ENCODE measurements at regions not wholly inside any gene's neighbourhood (a gene's known extent, or its start where the extent isn't known, plus 50 kb on each side); places are given as distances from the start of the nearest gene placed in this dataset.
A peak's percentile ranks its signal among the peaks of the same experiment; 100 is the strongest.
"Not testable (repeated sequence)": the region's sequence is repeated elsewhere in the genome, so short reads cannot be mapped to it uniquely, and the experiment has no call there.

DNA sequence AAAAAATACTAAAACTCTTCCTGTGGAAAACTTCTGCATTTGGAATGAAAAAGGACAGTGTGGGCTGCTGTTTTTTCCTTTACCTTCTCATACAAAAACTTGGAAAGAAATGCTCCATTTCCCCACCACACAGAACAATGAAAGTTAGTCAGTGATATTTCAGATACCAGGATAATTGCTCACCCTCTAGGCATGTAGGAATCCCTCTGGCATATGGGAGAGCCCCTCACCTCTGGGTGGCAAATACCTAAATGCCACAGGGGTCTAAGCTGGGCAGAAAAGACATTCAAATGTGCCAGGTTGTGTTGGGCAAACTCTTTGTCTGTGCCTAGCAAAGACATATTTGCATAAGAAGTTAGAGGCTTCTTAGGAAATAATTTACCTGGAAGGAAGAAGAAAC, 560.3 kb upstream of the NR2F2 start:
- no peaks in the 10 kb centered on the region for H3K36me3 ChIP-seq (replicated peaks; ENCODE audit: control insufficient read depth, insufficient read depth, low read length)
- no peak overlapping the region for H3K4me3 ChIP-seq (ENCODE audit: insufficient read depth, low read depth, low read length)
- H3K27me3 ChIP-seq (ENCODE audit: control insufficient read depth, insufficient read depth, low read length) = no peaks in the 10 kb centered on the region
- DNase-seq = peak; percentile 3

DNA sequence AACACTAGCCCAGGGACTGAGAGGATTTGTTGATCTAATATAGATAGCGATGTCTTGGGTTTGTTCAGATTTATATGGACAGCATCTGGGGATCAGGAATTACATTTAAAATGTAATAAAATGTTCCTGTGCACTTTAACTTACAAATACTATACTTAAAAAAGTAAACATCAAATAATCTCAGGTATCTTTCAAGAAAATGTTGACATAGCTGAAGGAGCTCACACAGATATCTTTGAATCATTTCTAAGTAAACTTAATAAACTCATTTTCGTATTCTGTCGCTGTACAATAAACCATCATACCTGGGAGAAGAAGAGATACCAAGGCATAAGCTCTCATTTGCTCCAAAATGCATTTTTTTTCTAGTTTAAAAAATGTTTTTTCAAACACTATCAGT, 557.5 kb upstream of the NR2F2 start:
- Histone ChIP-seq H3K4me3 (ENCODE audit: insufficient read depth, low read depth, low read length) (no peak overlapping the region), H3K36me3 (replicated peaks; ENCODE audit: control insufficient read depth, insufficient read depth, low read length) (no peaks in the 10 kb centered on the region), H3K27me3 (ENCODE audit: control insufficient read depth, insufficient read depth, low read length) (no peaks in the 10 kb centered on the region)
- DNase-seq = no peak

DNA sequence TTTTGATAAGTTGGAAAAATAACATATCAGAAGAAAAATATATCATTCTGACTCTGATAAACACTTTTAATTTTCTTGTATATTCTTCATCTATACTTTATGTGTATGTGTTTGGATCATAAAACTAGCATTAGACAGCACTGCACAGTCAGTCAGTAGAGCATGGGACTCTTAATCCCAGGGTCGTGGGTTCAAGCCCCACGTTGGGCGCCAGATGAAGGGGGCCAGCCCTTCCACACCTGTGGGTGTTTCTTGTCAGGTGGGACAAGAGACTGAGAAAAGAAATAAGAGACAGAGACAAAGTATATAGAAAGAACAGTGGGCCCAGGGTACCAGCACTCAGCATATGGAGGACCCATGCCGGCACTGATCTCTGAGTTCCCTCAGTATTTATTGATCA, 546.0 kb upstream of the NR2F2 start:
- H3K4me3 ChIP-seq (ENCODE audit: insufficient read depth, low read depth, low read length) = no peak overlapping the region
- no peaks in the 10 kb centered on the region for H3K27me3 ChIP-seq (ENCODE audit: control insufficient read depth, insufficient read depth, low read length)
- H3K36me3 ChIP-seq (replicated peaks; ENCODE audit: control insufficient read depth, insufficient read depth, low read length) = no peaks in the 10 kb centered on the region
- no peak for DNase-seq

DNA sequence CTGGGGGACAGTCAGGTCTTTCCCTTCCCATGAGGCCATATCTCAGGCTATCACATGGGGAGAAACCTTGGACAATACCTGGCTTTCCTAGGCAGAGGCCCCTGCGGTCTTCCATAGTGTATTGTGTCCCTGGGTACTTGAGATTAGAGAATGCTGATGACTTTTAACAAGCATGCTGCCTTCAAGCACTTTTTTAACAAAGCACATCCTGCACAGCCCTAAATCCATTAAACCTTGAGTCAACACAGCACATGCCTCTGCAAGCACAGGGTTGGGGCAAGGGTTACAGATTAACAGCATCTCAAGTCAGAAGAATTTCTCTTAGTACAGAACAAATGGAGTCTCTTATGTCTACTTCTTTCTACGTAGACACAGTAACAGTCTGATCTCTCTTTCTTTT, 545.2 kb upstream of the NR2F2 start:
- H3K36me3 ChIP-seq (replicated peaks; ENCODE audit: control insufficient read depth, insufficient read depth, low read length); DNase-seq; H3K4me3 ChIP-seq (ENCODE audit: insufficient read depth, low read depth, low read length); H3K27me3 ChIP-seq (ENCODE audit: control insufficient read depth, insufficient read depth, low read length): not testable (repeated sequence)

DNA sequence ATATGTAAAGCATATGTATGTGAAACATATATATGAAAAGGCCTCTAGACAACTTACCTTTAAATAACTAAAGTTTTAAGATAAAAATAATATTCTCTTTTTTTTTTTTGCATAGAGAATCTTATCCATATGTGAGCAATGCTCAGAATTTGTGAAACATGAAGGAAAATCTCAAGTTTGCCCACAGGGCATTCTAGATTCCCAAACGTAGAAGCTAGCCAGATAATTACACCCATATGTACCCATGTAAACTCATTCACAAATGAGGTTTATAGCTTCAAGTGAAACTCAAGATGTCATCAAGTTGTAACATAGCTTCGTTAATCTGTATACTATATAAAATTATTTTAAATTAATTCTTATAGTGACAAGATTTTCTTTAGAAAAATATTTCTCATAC, 537.3 kb upstream of the NR2F2 start:
- H3K27me3 ChIP-seq (ENCODE audit: control insufficient read depth, insufficient read depth, low read length) = no peaks in the 10 kb centered on the region
- no peak for DNase-seq
- H3K4me3 ChIP-seq (ENCODE audit: insufficient read depth, low read depth, low read length) = no peak overlapping the region
- H3K36me3 ChIP-seq (replicated peaks; ENCODE audit: control insufficient read depth, insufficient read depth, low read length) = no peaks in the 10 kb centered on the region

DNA sequence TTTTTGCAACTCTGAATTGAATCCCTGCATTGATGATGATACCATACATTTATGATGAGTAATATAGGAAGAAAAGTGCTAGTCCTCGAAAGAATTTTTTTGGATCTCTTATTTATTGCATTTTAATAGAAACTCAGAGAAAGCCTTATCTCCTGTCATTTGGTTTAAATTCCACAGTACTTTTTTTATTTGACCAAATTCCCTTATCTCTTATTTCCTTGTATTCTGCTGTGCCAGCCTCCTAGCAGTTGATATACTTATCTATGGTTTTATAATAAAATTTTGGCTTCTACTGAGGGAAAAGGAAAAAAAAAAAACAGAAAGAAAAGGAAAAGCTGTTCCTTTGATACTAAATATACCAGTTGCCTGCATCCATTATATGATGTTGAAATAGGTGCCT, 535.1 kb upstream of the NR2F2 start:
- no peaks in the 10 kb centered on the region for H3K36me3 ChIP-seq (replicated peaks; ENCODE audit: control insufficient read depth, insufficient read depth, low read length)
- no peak overlapping the region for H3K4me3 ChIP-seq (ENCODE audit: insufficient read depth, low read depth, low read length)
- H3K27me3 ChIP-seq (ENCODE audit: control insufficient read depth, insufficient read depth, low read length) = no peaks in the 10 kb centered on the region
- DNase-seq = no peak

DNA sequence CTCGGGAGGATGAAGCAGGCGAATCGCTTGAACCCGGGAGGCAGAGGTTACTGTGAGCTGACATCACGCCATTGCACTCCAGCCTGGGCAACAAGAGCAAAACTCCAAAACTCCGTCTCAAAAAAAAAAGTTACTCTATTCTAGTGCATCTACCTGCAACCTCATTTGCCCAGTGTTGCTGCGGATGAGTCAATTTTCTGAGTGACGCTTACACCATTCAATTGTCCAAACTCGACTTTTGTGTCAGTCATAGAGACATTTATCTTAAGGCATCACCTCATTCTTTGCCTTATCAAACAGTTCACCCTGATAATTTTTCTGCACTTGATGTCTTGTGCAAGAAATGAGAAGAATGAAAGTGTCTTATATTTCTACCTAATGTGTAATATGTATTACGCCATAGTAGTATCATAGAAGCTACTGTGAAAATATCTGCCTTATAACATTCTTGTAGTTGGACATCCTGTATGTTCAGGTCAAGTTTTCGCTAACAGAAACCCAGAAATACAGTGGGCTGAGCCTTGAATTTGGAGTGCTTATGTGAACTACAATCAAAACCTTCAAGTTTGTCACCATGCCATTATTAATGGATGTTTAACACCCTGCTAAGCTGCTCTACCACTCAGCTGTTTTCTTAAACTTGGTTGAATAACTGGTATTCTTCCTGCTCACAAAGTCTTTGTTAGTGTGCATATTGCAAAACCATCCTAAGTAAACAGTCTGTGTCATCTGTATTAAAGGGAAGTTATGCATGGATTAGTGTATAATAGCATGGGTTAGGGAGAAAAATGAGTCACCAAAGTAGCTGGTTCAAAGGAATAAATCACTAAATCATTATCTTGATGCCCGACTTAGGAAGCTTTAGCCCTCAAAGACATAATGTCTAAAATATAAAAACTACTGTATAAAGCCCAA, 531.0 kb upstream of the NR2F2 start:
- DNase-seq = no peak
- no peaks in the 10 kb centered on the region for H3K27me3 ChIP-seq (ENCODE audit: control insufficient read depth, insufficient read depth, low read length)
- H3K4me3 ChIP-seq (ENCODE audit: insufficient read depth, low read depth, low read length) = no peak overlapping the region
- H3K36me3 ChIP-seq (replicated peaks; ENCODE audit: control insufficient read depth, insufficient read depth, low read length) = no peaks in the 10 kb centered on the region

DNA sequence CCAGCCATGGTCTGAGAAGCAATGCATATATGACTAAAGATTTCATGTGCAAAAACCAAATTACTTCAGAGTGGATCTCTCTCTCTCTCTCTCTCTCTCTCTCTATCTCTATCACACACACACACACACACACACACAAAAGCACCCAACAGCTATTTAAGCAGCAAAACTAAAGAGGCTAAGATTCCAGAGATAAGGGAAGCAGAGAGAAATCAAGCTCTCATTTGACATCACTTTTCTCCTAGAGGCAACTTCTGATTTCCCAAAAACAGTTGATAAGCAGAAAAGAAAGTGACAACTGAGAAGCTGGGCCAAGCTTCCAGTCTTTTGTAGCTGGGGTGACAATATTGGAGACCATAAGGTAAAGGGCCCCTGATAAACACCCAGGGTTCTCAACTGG, 526.0 kb upstream of the NR2F2 start:
- H3K27me3 ChIP-seq (ENCODE audit: control insufficient read depth, insufficient read depth, low read length) = no peaks in the 10 kb centered on the region
- no peaks in the 10 kb centered on the region for H3K36me3 ChIP-seq (replicated peaks; ENCODE audit: control insufficient read depth, insufficient read depth, low read length)
- H3K4me3 ChIP-seq (ENCODE audit: insufficient read depth, low read depth, low read length) = no peak overlapping the region
- DNase-seq = no peak

DNA sequence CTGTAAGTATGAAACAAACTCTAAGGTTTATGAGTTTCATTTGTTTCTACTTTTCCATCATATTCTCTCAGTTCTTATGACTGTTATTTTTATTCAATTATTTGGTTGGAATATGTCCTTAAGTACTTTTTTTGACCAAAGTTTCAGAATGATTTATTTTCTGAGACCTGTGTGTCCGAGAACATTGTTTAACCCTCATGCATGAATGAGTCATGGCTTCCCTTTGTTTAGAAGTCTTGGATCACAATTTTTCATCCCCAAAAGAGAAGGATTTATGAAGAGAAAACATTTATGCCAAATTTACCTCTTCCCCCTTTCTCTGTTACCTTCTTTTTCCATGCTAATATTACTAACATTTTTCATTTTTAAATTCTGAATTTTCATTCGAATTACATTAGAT, 518.0 kb upstream of the NR2F2 start:
- Histone ChIP-seq H3K27me3 (ENCODE audit: control insufficient read depth, insufficient read depth, low read length) (no peaks in the 10 kb centered on the region), H3K36me3 (replicated peaks; ENCODE audit: control insufficient read depth, insufficient read depth, low read length) (no peaks in the 10 kb centered on the region), H3K4me3 (ENCODE audit: insufficient read depth, low read depth, low read length) (no peak overlapping the region)
- no peak for DNase-seq

DNA sequence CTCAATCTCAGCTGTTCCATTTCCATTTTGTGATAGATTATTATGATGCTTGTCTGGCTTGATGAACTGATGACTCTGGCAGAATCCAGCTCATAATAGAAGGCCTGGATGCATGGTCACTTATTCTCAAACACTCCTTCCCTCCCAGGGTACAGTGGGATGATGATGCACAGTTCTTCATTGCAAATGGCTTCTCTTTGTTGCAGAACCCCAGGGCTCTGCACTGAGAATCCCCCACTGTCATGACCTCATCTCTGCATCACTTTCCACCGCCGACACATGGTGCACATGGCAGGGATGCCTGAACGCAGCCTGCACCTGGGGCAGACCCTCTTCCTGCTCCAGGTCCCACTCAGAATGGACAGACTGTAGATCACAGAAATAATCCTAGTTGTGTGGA, 515.6 kb upstream of the NR2F2 start:
- Histone ChIP-seq H3K36me3 (replicated peaks; ENCODE audit: control insufficient read depth, insufficient read depth, low read length) (no peaks in the 10 kb centered on the region), H3K27me3 (ENCODE audit: control insufficient read depth, insufficient read depth, low read length) (no peaks in the 10 kb centered on the region), H3K4me3 (ENCODE audit: insufficient read depth, low read depth, low read length) (no peak overlapping the region)
- DNase-seq = no peak

DNA sequence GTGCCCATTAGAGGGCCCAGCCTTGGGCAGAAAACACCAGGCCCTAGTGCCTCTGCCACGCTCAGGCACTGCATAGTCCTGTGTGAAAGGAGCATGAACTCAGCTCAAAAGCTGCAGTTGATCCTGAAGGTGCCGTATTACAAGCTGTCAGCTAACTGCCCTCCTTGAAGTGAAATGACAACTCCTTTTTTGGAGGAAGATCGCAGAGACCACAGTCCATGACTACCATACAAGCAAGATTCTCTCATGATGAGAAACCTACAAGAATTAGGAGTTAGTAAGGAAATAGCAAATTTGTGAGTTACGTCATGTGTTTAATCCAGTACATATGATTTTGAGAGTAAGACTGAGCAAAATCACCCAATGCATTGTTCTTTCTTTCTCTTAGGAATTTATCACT, 513.9 kb upstream of the NR2F2 start:
- Histone ChIP-seq H3K4me3 (ENCODE audit: insufficient read depth, low read depth, low read length) (no peak overlapping the region), H3K27me3 (ENCODE audit: control insufficient read depth, insufficient read depth, low read length) (no peaks in the 10 kb centered on the region), H3K36me3 (replicated peaks; ENCODE audit: control insufficient read depth, insufficient read depth, low read length) (no peaks in the 10 kb centered on the region)
- no peak for DNase-seq

DNA sequence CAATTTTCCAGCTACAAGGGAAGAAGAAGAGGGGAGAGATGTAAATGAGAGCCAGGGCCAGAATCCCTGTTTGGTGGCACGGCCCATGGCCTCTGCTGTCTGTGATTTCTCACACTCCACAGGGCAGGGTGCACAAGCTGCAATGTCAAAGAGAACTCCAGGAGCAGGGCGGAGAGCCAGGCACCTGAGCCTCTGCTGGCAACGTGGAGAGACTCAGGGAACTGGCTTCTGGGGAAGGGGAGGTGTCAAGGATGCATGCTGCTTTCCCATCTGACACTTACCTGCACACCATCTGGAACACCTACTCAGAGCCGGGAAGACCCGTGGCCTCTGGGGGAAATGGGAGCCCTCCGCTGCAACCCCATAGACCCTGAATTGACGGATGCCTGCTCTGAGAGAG, 507.5 kb upstream of the NR2F2 start:
- H3K4me3 ChIP-seq (ENCODE audit: insufficient read depth, low read depth, low read length) = no peak overlapping the region
- H3K27me3 ChIP-seq (ENCODE audit: control insufficient read depth, insufficient read depth, low read length) = no peaks in the 10 kb centered on the region
- DNase-seq = no peak
- H3K36me3 ChIP-seq (replicated peaks; ENCODE audit: control insufficient read depth, insufficient read depth, low read length) = no peaks in the 10 kb centered on the region

DNA sequence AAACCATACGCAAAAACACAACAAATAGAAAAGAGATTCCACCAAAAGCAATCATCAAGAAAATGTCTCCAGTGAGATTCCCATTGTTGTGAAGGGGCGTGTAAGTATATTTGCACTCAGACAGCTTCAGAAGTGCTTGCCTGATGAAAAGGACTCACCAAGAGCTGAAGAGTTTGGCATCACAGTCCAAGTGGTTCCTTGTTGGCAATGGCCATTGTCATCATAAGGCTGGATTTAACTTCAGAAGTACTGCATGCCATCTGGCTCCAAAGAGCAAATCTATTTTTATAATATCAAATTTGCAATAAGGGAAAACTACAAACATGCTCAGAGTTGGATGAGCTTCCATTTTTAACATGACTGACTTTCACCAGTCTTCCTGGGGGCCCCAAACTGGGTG, 505.3 kb upstream of the NR2F2 start:
- H3K27me3 ChIP-seq (ENCODE audit: control insufficient read depth, insufficient read depth, low read length) = no peaks in the 10 kb centered on the region
- H3K36me3 ChIP-seq (replicated peaks; ENCODE audit: control insufficient read depth, insufficient read depth, low read length) = no peaks in the 10 kb centered on the region
- DNase-seq = no peak
- no peak overlapping the region for H3K4me3 ChIP-seq (ENCODE audit: insufficient read depth, low read depth, low read length)

DNA sequence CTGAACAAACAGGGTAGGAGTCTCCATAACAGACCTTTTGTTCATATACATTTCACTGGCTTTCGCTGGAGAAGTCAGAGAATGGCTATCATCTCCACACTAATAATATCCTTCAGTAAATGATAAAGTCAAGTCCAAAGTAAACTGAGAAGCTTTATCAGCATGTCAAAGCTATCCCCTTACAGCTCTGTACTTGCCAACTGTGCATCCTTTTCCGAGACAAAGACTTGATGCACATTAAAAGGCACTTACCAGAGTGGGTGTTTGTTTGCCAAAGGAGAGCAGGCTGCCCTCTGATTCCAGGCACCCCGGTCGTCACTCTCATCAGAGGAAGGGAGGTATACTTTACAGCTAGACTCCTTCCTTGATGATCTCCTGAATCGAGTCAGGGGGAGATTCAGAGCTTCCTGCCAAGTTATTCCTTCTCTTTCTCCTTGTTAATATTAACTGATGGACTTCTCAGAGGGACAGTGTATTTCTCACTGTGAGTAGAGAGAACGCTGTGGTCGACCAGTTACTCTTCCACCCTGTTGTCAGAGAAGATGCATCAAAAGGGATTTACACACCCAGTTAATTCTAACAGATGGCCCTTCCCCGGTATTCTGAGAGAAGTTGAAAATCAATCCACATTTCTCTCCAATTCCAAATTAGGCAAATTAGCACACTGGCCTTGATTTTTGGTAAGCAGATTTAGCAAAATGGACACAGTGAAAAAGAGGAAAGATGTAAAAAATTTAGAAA, 504.7 kb upstream of the NR2F2 start:
- H3K27me3 ChIP-seq (ENCODE audit: control insufficient read depth, insufficient read depth, low read length) = no peaks in the 10 kb centered on the region

DNA sequence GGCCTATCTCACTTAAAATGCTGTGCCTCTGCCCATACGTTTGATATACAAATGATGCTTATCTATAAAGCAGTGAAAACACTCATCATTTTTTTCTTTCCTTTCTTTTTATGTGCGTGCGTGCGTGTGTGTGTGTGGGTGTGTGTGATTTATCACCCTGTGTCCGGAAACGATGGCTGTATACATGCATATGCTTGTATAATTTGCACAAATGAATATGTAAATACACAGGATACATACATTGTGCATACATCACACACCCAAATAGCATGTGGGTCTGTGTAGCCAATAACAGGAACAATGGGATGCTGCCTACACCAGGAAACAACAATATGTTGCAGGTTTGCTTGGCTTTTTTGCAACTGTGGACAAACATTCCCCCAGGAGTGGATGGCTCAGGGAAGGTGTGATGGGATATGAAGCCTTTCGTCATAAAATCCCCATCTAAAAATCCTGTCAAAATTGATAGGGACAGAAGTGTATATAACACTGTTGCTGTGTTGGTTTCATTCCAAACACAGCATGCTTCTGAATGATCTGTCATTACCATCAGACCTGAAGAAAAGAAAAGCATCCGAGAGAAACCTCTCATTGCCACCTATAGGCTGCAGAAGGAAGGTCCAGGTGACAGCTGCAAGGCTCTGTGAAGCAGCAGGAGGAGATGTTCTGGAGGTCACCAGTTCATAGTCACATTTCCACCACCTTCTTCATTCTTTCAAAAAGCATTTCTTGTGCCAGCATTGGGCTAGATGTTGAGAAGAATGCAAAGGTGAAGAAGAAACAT, 503.9 kb upstream of the NR2F2 start:
- Histone ChIP-seq H3K4me3 (ENCODE audit: insufficient read depth, low read depth, low read length) (no peak overlapping the region), H3K36me3 (replicated peaks; ENCODE audit: control insufficient read depth, insufficient read depth, low read length) (no peaks in the 10 kb centered on the region), H3K27me3 (ENCODE audit: control insufficient read depth, insufficient read depth, low read length) (no peaks in the 10 kb centered on the region)
- peak; percentile 4 for DNase-seq

More for the DNA sequence above, 504.7 kb upstream of the NR2F2 start:
- no peaks in the 10 kb centered on the region for H3K36me3 ChIP-seq (replicated peaks; ENCODE audit: control insufficient read depth, insufficient read depth, low read length)
- no peak overlapping the region for H3K4me3 ChIP-seq (ENCODE audit: insufficient read depth, low read depth, low read length)
- DNase-seq = no peak
